Ascending aorta (tissue), 2 donors: ENCODE measurements at regions not wholly inside any gene's neighbourhood (a gene's known extent, or its start where the extent isn't known, plus 50 kb on each side); places are given as distances from the start of the nearest gene placed in this dataset.

ENCODE experiments used
- DNase-seq, 2 donors: peaks; one replicate each; pipeline ENCODE4 v3.0.0-alpha.2; 2019; ENCODE audit warnings: low spot score in 2 of 2
- H3K27ac ChIP-seq, 2 donors: fragments of 200-600 bp; sonication (generic); one replicate each; pipeline ENCODE4 v1.5.1; 2016 to 2017; ENCODE audit warnings: mild to moderate bottlenecking in 1 of 2
- H3K27me3 ChIP-seq: fragments of 200-600 bp; sonication (generic); one replicate; pipeline ENCODE4 v1.5.1; 2017
- H3K36me3 ChIP-seq, 2 donors: fragments of 200-600 bp; sonication (generic); one replicate each; pipeline ENCODE4 v1.5.1; 2016
- H3K4me1 ChIP-seq, 2 donors: fragments of 200-600 bp; sonication (generic); one replicate each; pipeline ENCODE4 v1.5.1; 2016 to 2017; ENCODE audit warnings: mild to moderate bottlenecking in 1 of 2
- H3K4me3 ChIP-seq, 2 donors: fragments of 200-600 bp; sonication (generic); one replicate each; pipeline ENCODE4 v1.5.1; 2016 to 2017; ENCODE audit warnings: mild to moderate bottlenecking in 1 of 2
- H3K9me3 ChIP-seq, 2 donors: fragments of 200-600 bp; sonication (generic); one replicate each; pipeline ENCODE4 v1.5.1; 2016
- intact Hi-C: fragments of 100-400 bp; cut with DNase I; formaldehyde crosslinking; loops from one replicate; pipeline ENCODE4 v1.15.1; 2023
- TF ChIP-seq, protein P1 (sequence below), 3 experiments: fragments of 200-600 bp in 2 of 3; fragments of 450-650 bp in 1 of 3; sonication (generic) in 2 of 3; IDR thresholded peaks; one replicate each; pipeline ENCODE4 v1.5.1; 2016 to 2019; ENCODE audit warnings: antibody characterized with exemption in 3 of 3, mild to moderate bottlenecking in 1 of 3, moderate library complexity in 1 of 3

- Histone ChIP-seq H3K9me3 (no peaks in the 10 kb centered on the region), H3K27ac (no peak overlapping the region), H3K4me3 (no peak overlapping the region), H3K4me1 (peaks cover 0 to 3% of the 10 kb centered on the region in 2 donors), H3K27me3 (no peaks in the 10 kb centered on the region), H3K36me3 (peaks cover 0 to 13% of the 10 kb centered on the region in 2 donors)
- TF ChIP-seq, protein P1, sequence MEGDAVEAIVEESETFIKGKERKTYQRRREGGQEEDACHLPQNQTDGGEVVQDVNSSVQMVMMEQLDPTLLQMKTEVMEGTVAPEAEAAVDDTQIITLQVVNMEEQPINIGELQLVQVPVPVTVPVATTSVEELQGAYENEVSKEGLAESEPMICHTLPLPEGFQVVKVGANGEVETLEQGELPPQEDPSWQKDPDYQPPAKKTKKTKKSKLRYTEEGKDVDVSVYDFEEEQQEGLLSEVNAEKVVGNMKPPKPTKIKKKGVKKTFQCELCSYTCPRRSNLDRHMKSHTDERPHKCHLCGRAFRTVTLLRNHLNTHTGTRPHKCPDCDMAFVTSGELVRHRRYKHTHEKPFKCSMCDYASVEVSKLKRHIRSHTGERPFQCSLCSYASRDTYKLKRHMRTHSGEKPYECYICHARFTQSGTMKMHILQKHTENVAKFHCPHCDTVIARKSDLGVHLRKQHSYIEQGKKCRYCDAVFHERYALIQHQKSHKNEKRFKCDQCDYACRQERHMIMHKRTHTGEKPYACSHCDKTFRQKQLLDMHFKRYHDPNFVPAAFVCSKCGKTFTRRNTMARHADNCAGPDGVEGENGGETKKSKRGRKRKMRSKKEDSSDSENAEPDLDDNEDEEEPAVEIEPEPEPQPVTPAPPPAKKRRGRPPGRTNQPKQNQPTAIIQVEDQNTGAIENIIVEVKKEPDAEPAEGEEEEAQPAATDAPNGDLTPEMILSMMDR (IDR thresholded peaks at IDR 0.05) = no peak
- DNase-seq = no peak
- intact Hi-C loops = no loop called here
Observed at GRCh38 chr3:64975147-64975546, 287.3 kb upstream of the ADAMTS9 start.

GRCh38 chr3:64974401-64974800, 286.6 kb upstream of the ADAMTS9 start:
- peaks cover 0 to 13% of the 10 kb centered on the region in 2 donors for H3K36me3 ChIP-seq
- no peak overlapping the region for H3K27ac ChIP-seq
- H3K9me3 ChIP-seq = no peaks in the 10 kb centered on the region
- TF ChIP-seq, protein P1 (IDR thresholded peaks at IDR 0.05) = no peak
- no peaks in the 10 kb centered on the region for H3K27me3 ChIP-seq
- intact Hi-C loops = no loop called here
- peaks cover 0 to 3% of the 10 kb centered on the region in 2 donors for H3K4me1 ChIP-seq
- no peak overlapping the region for H3K4me3 ChIP-seq
- no peak for DNase-seq

DNA sequence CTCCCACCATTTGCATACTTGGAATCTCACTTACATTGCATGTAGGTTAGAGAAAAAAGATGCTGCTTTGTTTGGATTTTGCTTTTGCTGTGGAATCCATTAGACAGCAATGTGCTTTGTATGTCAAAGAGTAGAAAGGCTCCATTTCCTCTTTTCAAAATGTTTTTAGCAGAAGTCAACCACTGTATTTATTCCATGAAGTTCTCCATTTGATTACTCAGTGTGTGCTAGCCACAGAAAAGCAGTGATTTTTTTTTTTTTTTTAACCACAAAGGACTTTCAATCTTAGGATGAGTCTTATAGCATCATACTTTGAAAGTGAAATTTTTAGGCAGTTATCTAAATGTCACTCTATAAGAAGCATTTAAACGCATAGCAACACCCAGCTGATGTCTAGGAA, 285.0 kb upstream of the ADAMTS9 start:
- Histone ChIP-seq H3K4me1 (peaks cover 0 to 3% of the 10 kb centered on the region in 2 donors), H3K4me3 (no peak overlapping the region), H3K27me3 (no peaks in the 10 kb centered on the region), H3K27ac (no peak overlapping the region), H3K9me3 (peaks cover 0 to 6% of the 10 kb centered on the region in 2 donors), H3K36me3 (peaks cover 0 to 13% of the 10 kb centered on the region in 2 donors)
- intact Hi-C loops = no loop called here
- TF ChIP-seq, protein P1 (IDR thresholded peaks at IDR 0.05) = no peak
- DNase-seq = no peak

DNA sequence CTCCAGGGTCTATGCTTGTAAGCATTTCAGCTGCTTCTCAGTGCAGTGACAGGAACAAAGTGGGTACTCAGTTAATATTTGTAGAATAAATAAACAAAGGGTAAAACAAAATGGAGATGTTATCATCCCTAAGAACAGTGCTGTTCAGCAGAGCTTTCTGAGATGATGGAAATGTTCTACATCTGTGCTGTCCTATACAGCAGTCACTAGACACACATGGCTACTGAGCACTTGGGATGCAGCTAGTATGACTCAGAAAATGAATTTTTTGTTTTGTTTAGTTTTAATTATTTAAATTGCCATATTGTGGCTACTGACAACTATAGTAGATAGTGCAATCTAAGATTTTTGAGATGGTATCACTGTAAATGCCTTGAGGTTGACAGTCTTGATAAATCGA, 283.8 kb upstream of the ADAMTS9 start:
- TF ChIP-seq, protein P1 (IDR thresholded peaks at IDR 0.05) = no peak

GRCh38 chr3:64970634-64971033, 282.8 kb upstream of the ADAMTS9 start:
- H3K27ac ChIP-seq = no peak overlapping the region
- no peaks in the 10 kb centered on the region for H3K27me3 ChIP-seq
- H3K9me3 ChIP-seq = peaks cover 0 to 6% of the 10 kb centered on the region in 2 donors
- no peak overlapping the region for H3K4me3 ChIP-seq
- peaks cover 0 to 7% of the 10 kb centered on the region in 2 donors for H3K36me3 ChIP-seq
- TF ChIP-seq, protein P1 (IDR thresholded peaks at IDR 0.05) = no peak
- intact Hi-C loops = no loop called here
- no peak for DNase-seq
- H3K4me1 ChIP-seq = peaks cover 0 to 3% of the 10 kb centered on the region in 2 donors

More for the DNA sequence above, 283.8 kb upstream of the ADAMTS9 start:
- Histone ChIP-seq H3K9me3 (peaks cover 0 to 6% of the 10 kb centered on the region in 2 donors), H3K27ac (no peak overlapping the region), H3K36me3 (peaks cover 0 to 13% of the 10 kb centered on the region in 2 donors), H3K4me3 (no peak overlapping the region), H3K27me3 (no peaks in the 10 kb centered on the region), H3K4me1 (peaks cover 0 to 3% of the 10 kb centered on the region in 2 donors)
- intact Hi-C loops = no loop called here
- DNase-seq = no peak

- intact Hi-C loops = no loop called here
- H3K27ac ChIP-seq = no peak overlapping the region
- DNase-seq = no peak
- TF ChIP-seq, protein P1 (IDR thresholded peaks at IDR 0.05) = no peak
- H3K4me3 ChIP-seq = no peak overlapping the region
- H3K36me3 ChIP-seq = no peaks in the 10 kb centered on the region
- no peaks in the 10 kb centered on the region for H3K27me3 ChIP-seq
- no peaks in the 10 kb centered on the region for H3K9me3 ChIP-seq
- H3K4me1 ChIP-seq = no peaks in the 10 kb centered on the region
Observed at GRCh38 chr3:64961301-64961700, 273.5 kb upstream of the ADAMTS9 start.
